GM12864 (cell line): ENCODE measurements at regions not wholly inside any gene's neighbourhood (a gene's known extent, or its start where the extent isn't known, plus 50 kb on each side); places are given as distances from the start of the nearest gene placed in this dataset.
A peak's percentile ranks its signal among the peaks of the same experiment; 100 is the strongest.

Experiments used
- DNase-seq: peaks from one replicate; pipeline ENCODE4 v3.0.0-alpha.2; 2011; ENCODE audit warnings: low read depth
- H3K4me3 ChIP-seq: 2 replicates; pipeline ENCODE4 v1.5.1; 2011; ENCODE audit warnings: mild to moderate bottlenecking, low read depth, low read length, control low read depth
- TF ChIP-seq, protein P1 (sequence below): IDR thresholded peaks from 2 replicates; pipeline ENCODE4 v1.5.1; 2011; ENCODE audit warnings: low read depth, mild to moderate bottlenecking, moderate library complexity, low read length, control low read depth, inconsistent platforms; ENCODE audit errors: missing control alignments

GRCh38 chr14:38868399-38869290, 234.4 kb downstream of the SEC23A start:
- no peak overlapping the region for H3K4me3 ChIP-seq
- TF ChIP-seq, protein P1, sequence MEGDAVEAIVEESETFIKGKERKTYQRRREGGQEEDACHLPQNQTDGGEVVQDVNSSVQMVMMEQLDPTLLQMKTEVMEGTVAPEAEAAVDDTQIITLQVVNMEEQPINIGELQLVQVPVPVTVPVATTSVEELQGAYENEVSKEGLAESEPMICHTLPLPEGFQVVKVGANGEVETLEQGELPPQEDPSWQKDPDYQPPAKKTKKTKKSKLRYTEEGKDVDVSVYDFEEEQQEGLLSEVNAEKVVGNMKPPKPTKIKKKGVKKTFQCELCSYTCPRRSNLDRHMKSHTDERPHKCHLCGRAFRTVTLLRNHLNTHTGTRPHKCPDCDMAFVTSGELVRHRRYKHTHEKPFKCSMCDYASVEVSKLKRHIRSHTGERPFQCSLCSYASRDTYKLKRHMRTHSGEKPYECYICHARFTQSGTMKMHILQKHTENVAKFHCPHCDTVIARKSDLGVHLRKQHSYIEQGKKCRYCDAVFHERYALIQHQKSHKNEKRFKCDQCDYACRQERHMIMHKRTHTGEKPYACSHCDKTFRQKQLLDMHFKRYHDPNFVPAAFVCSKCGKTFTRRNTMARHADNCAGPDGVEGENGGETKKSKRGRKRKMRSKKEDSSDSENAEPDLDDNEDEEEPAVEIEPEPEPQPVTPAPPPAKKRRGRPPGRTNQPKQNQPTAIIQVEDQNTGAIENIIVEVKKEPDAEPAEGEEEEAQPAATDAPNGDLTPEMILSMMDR: no peak
- no peak for DNase-seq

- TF ChIP-seq, protein P1: peak; percentile 76
- peak; percentile 45 for DNase-seq
- no peak overlapping the region for H3K4me3 ChIP-seq
Measured at GRCh38 chr14:38867561-38868150, 235.4 kb downstream of the SEC23A start.

DNA sequence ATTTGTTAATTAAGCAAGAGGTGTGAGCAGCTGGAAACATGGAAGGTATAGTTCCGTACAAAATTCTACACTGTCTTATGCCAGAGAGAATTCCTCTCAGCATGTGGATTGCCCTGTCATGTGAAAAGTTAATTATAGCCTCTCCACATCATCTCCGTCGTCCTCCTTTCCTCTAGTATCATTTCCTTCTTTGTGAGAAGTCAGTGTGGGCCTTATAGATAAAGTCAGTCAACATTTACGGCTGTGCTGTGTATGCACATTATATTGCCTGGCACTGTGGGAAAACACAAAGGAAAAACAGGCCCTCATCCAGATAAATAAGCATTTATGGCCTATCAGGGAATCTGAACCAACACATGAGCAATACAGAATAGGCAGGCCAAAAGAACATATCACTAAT, 236.6 kb downstream of the SEC23A start:
- no peak for DNase-seq
- H3K4me3 ChIP-seq: no peak overlapping the region
- TF ChIP-seq, protein P1: no peak

- TF ChIP-seq, protein P1: no peak
- H3K4me3 ChIP-seq: no peak overlapping the region
- no peak for DNase-seq
Measured at GRCh38 chr14:38862366-38862765, 240.7 kb downstream of the SEC23A start.

- no peak for DNase-seq
- TF ChIP-seq, protein P1: no peak
- no peak overlapping the region for H3K4me3 ChIP-seq
Measured at GRCh38 chr14:38860530-38860929, 242.5 kb downstream of the SEC23A start.

DNA sequence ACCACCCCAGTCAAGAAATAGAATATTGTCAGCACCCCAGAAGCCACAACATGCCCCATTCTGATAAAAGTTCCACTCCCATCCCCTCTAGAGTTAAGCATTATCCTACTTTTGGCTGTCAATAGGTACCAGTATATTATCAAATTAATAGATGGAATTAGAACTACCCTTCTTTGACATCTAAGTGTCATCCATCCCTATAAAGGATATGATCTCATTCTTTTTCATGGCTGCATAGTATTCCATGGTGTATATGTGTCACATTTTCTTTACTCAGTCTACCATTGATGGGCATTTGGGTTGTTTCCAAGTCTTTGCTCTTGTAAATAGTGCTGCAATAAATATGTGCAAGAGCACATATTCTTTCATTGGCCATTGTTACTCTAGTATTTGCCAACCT, 246.2 kb downstream of the SEC23A start:
- no peak for DNase-seq
- no peak overlapping the region for H3K4me3 ChIP-seq
- TF ChIP-seq, protein P1: no peak
